ENCODE measurements at regions not wholly inside any gene's neighbourhood (a gene's known extent, or its start where the extent isn't known, plus 50 kb on each side); places are given as distances from the start of the nearest gene placed in this dataset.

DNA sequence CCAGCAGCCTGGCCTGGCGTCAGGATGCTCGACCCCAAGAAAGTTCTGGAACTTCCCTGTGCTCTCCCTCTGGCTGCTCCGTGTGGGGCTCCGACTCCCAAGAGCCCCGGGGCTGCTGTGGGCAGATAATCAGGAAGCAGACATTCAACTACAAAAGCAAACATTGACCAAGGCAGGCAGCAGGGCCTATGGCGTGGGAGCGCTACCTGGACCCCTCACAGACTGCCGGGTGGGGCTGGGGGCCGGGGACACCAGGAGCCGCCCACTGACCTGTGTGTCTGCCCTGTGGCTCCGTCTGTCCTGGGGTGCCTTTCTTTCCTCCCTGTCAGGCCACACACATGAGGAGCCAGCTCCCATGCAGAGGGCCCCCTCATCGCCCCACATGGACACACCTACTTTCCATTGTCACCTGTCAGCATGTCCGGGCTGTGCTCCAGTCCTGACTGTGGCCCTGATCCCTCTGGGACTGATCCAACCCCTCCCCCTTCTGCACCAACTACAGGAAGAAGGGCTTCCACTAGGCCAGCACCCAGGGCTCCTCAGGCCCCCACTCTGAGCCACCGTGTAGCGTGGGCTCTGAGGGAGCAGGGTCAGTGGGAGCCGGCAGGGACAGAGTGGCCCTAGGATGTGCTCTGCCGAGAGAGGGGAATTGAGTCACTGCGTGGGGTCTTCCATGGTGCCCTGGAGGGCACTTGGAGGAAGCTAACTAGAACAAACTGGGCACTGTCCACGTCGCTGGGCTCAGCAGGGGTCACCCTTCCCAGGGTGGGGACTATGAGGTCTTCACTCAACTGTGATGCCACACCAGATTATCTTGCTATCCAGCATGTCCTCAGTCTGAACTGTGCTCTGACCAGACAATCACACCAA lies 215.4 kb upstream of the C14orf180 start:
- H3K36me3 ChIP-seq (ENCODE audit: insufficient read depth, low read length), result no peaks in the 10 kb centered on the region
- no peaks in the 10 kb centered on the region for H3K27me3 ChIP-seq (ENCODE audit: control insufficient read depth, insufficient read depth, low read length)
- H3K4me1 ChIP-seq (ENCODE audit: control insufficient read depth, insufficient read depth, low read length), result no peaks in the 10 kb centered on the region
- H3K9ac ChIP-seq (ENCODE audit: low read depth, low read length), result no peak overlapping the region
- no peak overlapping the region for H3K4me2 ChIP-seq (ENCODE audit: low read length)
- H3K9me3 ChIP-seq (replicated peaks; ENCODE audit: low read length), result no peaks in the 10 kb centered on the region
- no peak overlapping the region for H3K4me3 ChIP-seq (ENCODE audit: low read length)

GRCh38 chr14:104364830-104365229 lies 214.7 kb upstream of the C14orf180 start:
- Histone ChIP-seq H3K4me2 (ENCODE audit: low read length) (no peak overlapping the region), H3K9ac (ENCODE audit: low read depth, low read length) (no peak overlapping the region), H3K4me3 (ENCODE audit: low read length) (no peak overlapping the region), H3K9me3 (replicated peaks; ENCODE audit: low read length) (no peaks in the 10 kb centered on the region), H3K4me1 (ENCODE audit: control insufficient read depth, insufficient read depth, low read length) (no peaks in the 10 kb centered on the region), H3K27me3 (ENCODE audit: control insufficient read depth, insufficient read depth, low read length) (no peaks in the 10 kb centered on the region), H3K36me3 (ENCODE audit: insufficient read depth, low read length) (no peaks in the 10 kb centered on the region)

DNA sequence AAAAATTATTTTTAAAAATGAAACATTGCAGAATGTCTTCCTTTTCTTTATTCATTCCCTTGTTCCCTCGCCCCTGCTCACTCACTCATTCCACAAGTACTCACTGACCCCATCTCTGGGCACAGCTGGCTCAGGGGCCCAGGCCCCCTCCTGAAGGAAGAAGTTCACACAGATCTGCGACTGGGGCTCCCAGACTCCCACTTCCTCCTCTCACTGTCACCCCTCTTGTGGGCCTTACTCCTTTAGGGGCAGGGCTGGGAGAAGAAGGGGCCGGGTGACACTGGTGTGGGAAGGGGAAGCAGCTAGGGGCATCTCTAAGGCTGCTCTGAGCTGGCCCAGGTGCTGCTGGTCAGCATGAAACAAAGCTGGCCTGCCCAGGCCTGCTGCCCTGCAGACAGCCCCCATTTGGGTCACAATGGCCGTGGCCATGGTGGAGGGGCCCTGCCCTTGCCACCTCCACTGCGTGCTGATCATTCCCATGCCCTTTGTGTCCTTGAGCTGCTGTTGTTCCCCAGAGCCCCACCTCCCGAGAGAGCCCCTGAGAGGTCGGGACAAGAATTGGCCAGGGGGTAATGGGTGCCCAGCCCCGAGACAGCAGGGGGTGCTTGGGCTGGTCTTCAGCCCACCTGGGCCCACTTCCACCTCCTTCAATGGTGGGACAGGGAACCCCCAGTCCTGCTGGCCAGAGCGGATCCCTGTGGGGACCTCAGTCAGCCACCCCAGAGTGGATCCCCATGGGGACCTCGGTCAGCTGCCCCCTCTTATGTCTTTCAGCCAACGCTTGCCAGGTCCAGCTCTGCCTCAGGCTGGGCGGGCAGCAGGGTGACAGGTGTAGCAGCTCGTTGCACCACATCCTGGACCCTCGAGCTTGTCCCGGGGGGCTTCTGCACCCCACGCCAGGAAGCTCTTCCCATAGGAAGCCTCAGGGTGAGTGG lies 212.4 kb upstream of the C14orf180 start:
- no peaks in the 10 kb centered on the region for H3K27me3 ChIP-seq (ENCODE audit: control insufficient read depth, insufficient read depth, low read length)
- H3K4me2 ChIP-seq (ENCODE audit: low read length), result no peak overlapping the region
- no peaks in the 10 kb centered on the region for H3K4me1 ChIP-seq (ENCODE audit: control insufficient read depth, insufficient read depth, low read length)
- H3K36me3 ChIP-seq (ENCODE audit: insufficient read depth, low read length), result no peaks in the 10 kb centered on the region
- no peak overlapping the region for H3K4me3 ChIP-seq (ENCODE audit: low read length)
- H3K9ac ChIP-seq (ENCODE audit: low read depth, low read length), result no peak overlapping the region
- H3K9me3 ChIP-seq (replicated peaks; ENCODE audit: low read length), result no peaks in the 10 kb centered on the region

GRCh38 chr14:104367866-104368750 lies 211.5 kb upstream of the C14orf180 start:
- H3K4me1 ChIP-seq (ENCODE audit: control insufficient read depth, insufficient read depth, low read length), result no peaks in the 10 kb centered on the region
- H3K36me3 ChIP-seq (ENCODE audit: insufficient read depth, low read length), result no peaks in the 10 kb centered on the region
- no peaks in the 10 kb centered on the region for H3K9me3 ChIP-seq (replicated peaks; ENCODE audit: low read length)
- H3K4me3 ChIP-seq (ENCODE audit: low read length), result no peak overlapping the region
- no peaks in the 10 kb centered on the region for H3K27me3 ChIP-seq (ENCODE audit: control insufficient read depth, insufficient read depth, low read length)
- no peak overlapping the region for H3K4me2 ChIP-seq (ENCODE audit: low read length)
- no peak overlapping the region for H3K9ac ChIP-seq (ENCODE audit: low read depth, low read length)

DNA sequence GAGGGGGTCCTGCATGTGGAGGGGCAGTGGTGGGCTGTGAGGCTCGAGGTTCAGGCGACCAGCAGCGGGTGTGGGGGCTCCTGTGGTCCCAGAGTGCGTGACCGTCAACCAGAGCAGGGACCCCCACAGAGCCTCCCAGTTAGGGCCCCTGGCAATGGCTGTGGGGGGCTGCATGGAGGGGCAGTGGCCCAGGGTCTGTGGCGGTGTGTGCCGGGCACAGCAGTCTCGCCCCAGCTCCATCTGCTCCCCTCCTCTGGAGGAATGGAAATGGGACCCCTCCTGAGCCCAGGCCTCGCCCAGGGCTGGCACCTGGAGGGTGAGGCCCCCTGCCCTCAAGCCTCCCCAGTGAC lies 210.8 kb upstream of the C14orf180 start:
- Histone ChIP-seq H3K9me3 (replicated peaks; ENCODE audit: low read length) (no peaks in the 10 kb centered on the region), H3K4me1 (ENCODE audit: control insufficient read depth, insufficient read depth, low read length) (no peaks in the 10 kb centered on the region), H3K4me2 (ENCODE audit: low read length) (no peak overlapping the region), H3K9ac (ENCODE audit: low read depth, low read length) (no peak overlapping the region), H3K27me3 (ENCODE audit: control insufficient read depth, insufficient read depth, low read length) (no peaks in the 10 kb centered on the region), H3K4me3 (ENCODE audit: low read length) (no peak overlapping the region), H3K36me3 (ENCODE audit: insufficient read depth, low read length) (no peaks in the 10 kb centered on the region)

DNA sequence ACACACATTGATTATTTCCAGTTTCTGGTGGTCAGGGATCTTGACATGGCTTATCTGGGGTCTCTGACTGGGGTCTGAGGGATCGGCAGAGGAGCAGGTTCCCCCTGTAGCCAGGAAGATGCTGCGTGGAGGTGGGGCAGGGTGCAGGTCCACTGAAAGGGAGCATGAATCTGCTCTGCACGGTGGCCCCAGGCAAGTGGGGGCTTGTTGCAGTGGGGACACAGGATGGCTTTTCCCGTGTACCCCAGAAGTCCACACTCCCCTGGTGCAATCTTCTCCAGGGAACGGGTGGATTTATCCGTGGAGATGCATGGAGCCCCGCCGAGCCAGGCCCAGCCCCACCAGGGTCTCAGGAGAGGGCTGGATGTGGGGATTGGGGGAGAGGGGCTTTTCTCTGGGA lies 210.4 kb upstream of the C14orf180 start:
- no peaks in the 10 kb centered on the region for H3K4me1 ChIP-seq (ENCODE audit: control insufficient read depth, insufficient read depth, low read length)
- no peak overlapping the region for H3K4me2 ChIP-seq (ENCODE audit: low read length)
- no peak overlapping the region for H3K4me3 ChIP-seq (ENCODE audit: low read length)
- H3K9me3 ChIP-seq (replicated peaks; ENCODE audit: low read length), result no peaks in the 10 kb centered on the region
- H3K9ac ChIP-seq (ENCODE audit: low read depth, low read length), result no peak overlapping the region
- no peaks in the 10 kb centered on the region for H3K27me3 ChIP-seq (ENCODE audit: control insufficient read depth, insufficient read depth, low read length)
- H3K36me3 ChIP-seq (ENCODE audit: insufficient read depth, low read length), result no peaks in the 10 kb centered on the region

- Histone ChIP-seq H3K27me3 (ENCODE audit: control insufficient read depth, insufficient read depth, low read length) (no peaks in the 10 kb centered on the region), H3K4me2 (ENCODE audit: low read length) (no peak overlapping the region), H3K9me3 (replicated peaks; ENCODE audit: low read length) (no peaks in the 10 kb centered on the region), H3K9ac (ENCODE audit: low read depth, low read length) (no peak overlapping the region), H3K4me3 (ENCODE audit: low read length) (no peak overlapping the region), H3K36me3 (ENCODE audit: insufficient read depth, low read length) (no peaks in the 10 kb centered on the region), H3K4me1 (ENCODE audit: control insufficient read depth, insufficient read depth, low read length) (no peaks in the 10 kb centered on the region)
These were observed 209.2 kb upstream of the C14orf180 start for GRCh38 chr14:104370256-104370870.

- no peak overlapping the region for H3K4me3 ChIP-seq (ENCODE audit: low read length)
- H3K36me3 ChIP-seq (ENCODE audit: insufficient read depth, low read length), result no peaks in the 10 kb centered on the region
- H3K4me2 ChIP-seq (ENCODE audit: low read length), result no peak overlapping the region
- no peaks in the 10 kb centered on the region for H3K4me1 ChIP-seq (ENCODE audit: control insufficient read depth, insufficient read depth, low read length)
- no peaks in the 10 kb centered on the region for H3K9me3 ChIP-seq (replicated peaks; ENCODE audit: low read length)
- H3K27me3 ChIP-seq (ENCODE audit: control insufficient read depth, insufficient read depth, low read length), result no peaks in the 10 kb centered on the region
- H3K9ac ChIP-seq (ENCODE audit: low read depth, low read length), result no peak overlapping the region
These were observed 208.5 kb upstream of the C14orf180 start for GRCh38 chr14:104371031-104371430.

DNA sequence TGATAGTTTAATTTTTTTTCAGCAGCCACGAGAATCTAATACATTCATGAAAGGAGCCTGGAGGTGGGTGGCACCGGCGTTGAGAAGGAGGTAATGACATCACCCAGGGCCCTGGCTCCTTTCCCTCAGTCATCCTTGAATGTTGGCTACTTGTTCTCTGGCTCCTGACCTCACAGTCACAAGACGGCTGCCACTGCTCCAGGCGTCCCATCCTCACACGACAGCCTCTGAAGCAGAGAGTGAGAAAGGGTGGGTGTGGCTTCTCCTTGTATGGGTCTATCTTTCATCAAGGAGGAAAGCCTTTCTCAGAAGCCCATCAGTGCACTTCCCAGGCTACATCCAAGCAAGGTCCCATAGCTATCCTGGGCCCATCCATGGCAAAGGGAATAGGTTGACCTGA lies 207.6 kb upstream of the C14orf180 start:
- Histone ChIP-seq H3K36me3 (ENCODE audit: insufficient read depth, low read length) (no peaks in the 10 kb centered on the region), H3K4me1 (ENCODE audit: control insufficient read depth, insufficient read depth, low read length) (no peaks in the 10 kb centered on the region), H3K4me3 (ENCODE audit: low read length) (no peak overlapping the region), H3K9me3 (replicated peaks; ENCODE audit: low read length) (no peaks in the 10 kb centered on the region), H3K9ac (ENCODE audit: low read depth, low read length) (no peak overlapping the region), H3K27me3 (ENCODE audit: control insufficient read depth, insufficient read depth, low read length) (no peaks in the 10 kb centered on the region), H3K4me2 (ENCODE audit: low read length) (no peak overlapping the region)

DNA sequence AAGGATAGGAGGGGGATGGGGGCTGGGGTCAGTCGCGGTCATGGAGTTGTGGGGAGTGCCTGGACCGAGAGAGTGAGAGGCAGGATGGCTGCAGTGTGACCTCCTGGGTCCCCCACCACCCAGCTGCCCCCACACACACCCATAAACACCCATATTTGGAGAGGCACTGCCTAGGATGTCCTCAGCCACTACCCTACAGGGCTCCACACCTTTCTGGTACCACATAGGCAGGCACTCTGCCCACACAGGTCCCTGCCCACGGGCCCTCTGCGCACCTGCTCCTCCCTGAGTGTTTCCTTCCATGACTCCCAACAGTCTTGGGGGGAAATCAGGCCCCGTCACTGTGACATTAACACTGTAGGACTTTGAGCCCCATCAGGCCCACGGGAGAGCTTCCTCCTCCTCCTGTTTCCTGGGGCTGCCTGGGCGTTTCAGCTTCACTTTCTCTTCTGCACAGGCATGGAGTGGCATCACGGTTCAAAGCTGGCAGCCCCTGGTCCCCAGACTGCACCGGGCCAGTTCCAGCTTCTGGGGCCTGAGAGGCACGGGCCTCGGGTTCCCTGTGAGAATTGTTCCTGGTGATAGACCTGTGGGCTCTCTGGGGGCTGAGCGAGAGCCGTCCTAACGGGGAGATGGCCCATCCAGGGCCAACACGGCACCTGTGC lies 207.0 kb upstream of the C14orf180 start:
- Histone ChIP-seq H3K9ac (ENCODE audit: low read depth, low read length) (no peak overlapping the region), H3K9me3 (replicated peaks; ENCODE audit: low read length) (no peaks in the 10 kb centered on the region), H3K36me3 (ENCODE audit: insufficient read depth, low read length) (no peaks in the 10 kb centered on the region), H3K4me3 (ENCODE audit: low read length) (no peak overlapping the region), H3K4me1 (ENCODE audit: control insufficient read depth, insufficient read depth, low read length) (no peaks in the 10 kb centered on the region), H3K4me2 (ENCODE audit: low read length) (no peak overlapping the region), H3K27me3 (ENCODE audit: control insufficient read depth, insufficient read depth, low read length) (no peaks in the 10 kb centered on the region)
